ENCODE measurements at regions not wholly inside any gene's neighbourhood (a gene's known extent, or its start where the extent isn't known, plus 50 kb on each side); places are given as distances from the start of the nearest gene placed in this dataset.

- Mint-ChIP-seq H3K27ac (ENCODE audit: unreplicated experiment) (no peak overlapping the region), H3K4me3 (ENCODE audit: unreplicated experiment) (no peak overlapping the region), H3K9me3 (ENCODE audit: unreplicated experiment) (no peaks in the 10 kb centered on the region), H3K4me1 (ENCODE audit: unreplicated experiment) (no peaks in the 10 kb centered on the region), H3K27me3 (ENCODE audit: unreplicated experiment) (peaks cover 64% of the 10 kb centered on the region), H3K36me3 (ENCODE audit: unreplicated experiment) (no peaks in the 10 kb centered on the region)
- DNase-seq (ENCODE audit: extremely low spot score, unreplicated experiment): peak; percentile 76
- TF ChIP-seq CTCF (IDR thresholded peaks at IDR 0.05): no peak
Measured at GRCh38 chr3:127421943-127422662, 134.3 kb upstream of the PRR20G start.

GRCh38 chr3:127420829-127421228 lies 133.0 kb upstream of the PRR20G start:
- H3K4me3 Mint-ChIP-seq (ENCODE audit: unreplicated experiment): no peak overlapping the region
- no peaks in the 10 kb centered on the region for H3K9me3 Mint-ChIP-seq (ENCODE audit: unreplicated experiment)
- H3K4me1 Mint-ChIP-seq (ENCODE audit: unreplicated experiment): no peaks in the 10 kb centered on the region
- no peak for DNase-seq (ENCODE audit: extremely low spot score, unreplicated experiment)
- TF ChIP-seq CTCF (IDR thresholded peaks at IDR 0.05): no peak
- no peaks in the 10 kb centered on the region for H3K36me3 Mint-ChIP-seq (ENCODE audit: unreplicated experiment)
- peaks cover 68% of the 10 kb centered on the region for H3K27me3 Mint-ChIP-seq (ENCODE audit: unreplicated experiment)
- no peak overlapping the region for H3K27ac Mint-ChIP-seq (ENCODE audit: unreplicated experiment)

- DNase-seq (ENCODE audit: extremely low spot score, unreplicated experiment): no peak
- H3K4me1 Mint-ChIP-seq (ENCODE audit: unreplicated experiment): no peaks in the 10 kb centered on the region
- H3K36me3 Mint-ChIP-seq (ENCODE audit: unreplicated experiment): no peaks in the 10 kb centered on the region
- no peak overlapping the region for H3K4me3 Mint-ChIP-seq (ENCODE audit: unreplicated experiment)
- H3K27me3 Mint-ChIP-seq (ENCODE audit: unreplicated experiment): peaks cover 74% of the 10 kb centered on the region
- H3K27ac Mint-ChIP-seq (ENCODE audit: unreplicated experiment): no peak overlapping the region
- TF ChIP-seq CTCF (IDR thresholded peaks at IDR 0.05): no peak
- H3K9me3 Mint-ChIP-seq (ENCODE audit: unreplicated experiment): no peaks in the 10 kb centered on the region
Measured at GRCh38 chr3:127419641-127420553, 132.1 kb upstream of the PRR20G start.

GRCh38 chr3:127419182-127419581 lies 131.3 kb upstream of the PRR20G start:
- Mint-ChIP-seq H3K27ac (ENCODE audit: unreplicated experiment) (no peak overlapping the region), H3K36me3 (ENCODE audit: unreplicated experiment) (no peaks in the 10 kb centered on the region), H3K4me3 (ENCODE audit: unreplicated experiment) (no peak overlapping the region), H3K4me1 (ENCODE audit: unreplicated experiment) (no peaks in the 10 kb centered on the region), H3K9me3 (ENCODE audit: unreplicated experiment) (no peaks in the 10 kb centered on the region), H3K27me3 (ENCODE audit: unreplicated experiment) (peaks cover 73% of the 10 kb centered on the region)
- no peak for TF ChIP-seq CTCF (IDR thresholded peaks at IDR 0.05)
- DNase-seq (ENCODE audit: extremely low spot score, unreplicated experiment): no peak

- Mint-ChIP-seq H3K4me3 (ENCODE audit: unreplicated experiment) (no peak overlapping the region), H3K9me3 (ENCODE audit: unreplicated experiment) (no peaks in the 10 kb centered on the region), H3K27ac (ENCODE audit: unreplicated experiment) (no peak overlapping the region), H3K36me3 (ENCODE audit: unreplicated experiment) (no peaks in the 10 kb centered on the region), H3K27me3 (ENCODE audit: unreplicated experiment) (peaks cover 75% of the 10 kb centered on the region), H3K4me1 (ENCODE audit: unreplicated experiment) (no peaks in the 10 kb centered on the region)
- no peak for DNase-seq (ENCODE audit: extremely low spot score, unreplicated experiment)
- no peak for TF ChIP-seq CTCF (IDR thresholded peaks at IDR 0.05)
Measured at GRCh38 chr3:127418560-127419147, 130.8 kb upstream of the PRR20G start.

Measured in osteocyte (in vitro differentiated cells).